GM19328 (cell line): ENCODE measurements at regions not wholly inside any gene's neighbourhood (a gene's known extent, or its start where the extent isn't known, plus 50 kb on each side); places are given as distances from the start of the nearest gene placed in this dataset.
"Not testable (repeated sequence)": the region's sequence is repeated elsewhere in the genome, so short reads cannot be mapped to it uniquely, and the experiment has no call there.

Source experiments
- ATAC-seq: cut with Tn5 transposase; IDR thresholded peaks from one replicate; pipeline ENCODE4 v1.9.1; 2021; ENCODE audit warnings: mild to moderate bottlenecking, moderate library complexity; ENCODE audit not compliant: unreplicated experiment

DNA sequence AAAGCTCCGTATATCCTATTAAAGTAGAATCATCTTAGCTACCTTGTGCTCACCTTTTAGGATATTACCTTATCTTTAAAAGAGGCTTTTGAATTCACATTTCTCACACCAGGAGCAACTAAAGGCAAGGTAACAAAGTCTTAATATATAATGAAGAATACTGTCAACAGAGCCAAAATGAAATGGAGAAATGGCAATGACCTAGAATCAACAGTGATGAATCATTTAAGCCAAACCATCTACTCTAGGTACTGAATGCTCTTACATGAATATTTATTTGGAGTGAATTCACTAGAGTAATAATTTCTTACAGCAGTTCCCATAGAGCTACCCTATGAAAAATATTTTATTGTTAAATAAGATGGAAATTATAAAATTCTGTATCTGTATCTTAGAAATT, 421.0 kb downstream of the RND3 start:
- ATAC-seq, result no peak

GRCh38 chr2:150063931-150064548, 423.4 kb downstream of the RND3 start:
- no peak for ATAC-seq

DNA sequence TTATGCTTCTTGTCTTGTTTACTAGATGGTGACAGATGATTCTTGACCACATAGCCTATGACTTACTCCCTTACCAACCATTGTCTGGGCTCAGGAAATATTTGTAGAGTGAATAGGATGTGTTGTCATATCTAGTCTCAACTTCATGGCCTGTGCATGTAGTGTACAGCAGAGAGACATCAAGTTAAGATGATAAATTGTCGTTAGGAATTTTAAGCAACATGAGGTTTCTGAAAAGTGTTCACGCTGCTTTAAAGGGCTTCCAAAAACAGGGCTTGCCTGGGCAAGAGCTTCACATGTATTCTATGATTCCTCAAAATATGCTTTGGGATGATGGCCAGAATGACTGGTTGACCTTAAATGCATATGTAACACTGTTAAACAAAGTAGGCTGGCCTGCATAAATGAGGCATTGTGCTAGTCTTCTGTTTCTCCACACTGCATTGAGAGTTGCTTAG, 424.0 kb downstream of the RND3 start:
- no peak for ATAC-seq

DNA sequence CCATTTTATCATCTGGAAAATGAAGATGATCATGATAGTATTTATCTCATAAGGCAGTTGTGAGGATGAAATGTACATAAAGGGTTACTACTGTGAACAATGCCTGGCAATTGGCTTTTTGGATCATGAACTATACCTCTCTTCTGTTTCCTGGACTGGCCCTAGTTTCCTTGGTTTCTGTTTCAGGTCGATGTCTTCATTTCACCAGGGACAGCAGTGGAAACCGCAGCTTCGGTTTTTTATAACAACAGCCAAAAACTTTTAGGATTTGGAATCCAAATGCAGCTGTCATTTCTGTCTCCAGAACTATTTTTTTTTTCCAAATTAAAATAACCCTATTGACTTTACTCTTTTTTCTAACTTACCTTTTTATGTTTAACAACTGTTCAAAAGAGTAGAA, 425.1 kb downstream of the RND3 start:
- no peak for ATAC-seq

DNA sequence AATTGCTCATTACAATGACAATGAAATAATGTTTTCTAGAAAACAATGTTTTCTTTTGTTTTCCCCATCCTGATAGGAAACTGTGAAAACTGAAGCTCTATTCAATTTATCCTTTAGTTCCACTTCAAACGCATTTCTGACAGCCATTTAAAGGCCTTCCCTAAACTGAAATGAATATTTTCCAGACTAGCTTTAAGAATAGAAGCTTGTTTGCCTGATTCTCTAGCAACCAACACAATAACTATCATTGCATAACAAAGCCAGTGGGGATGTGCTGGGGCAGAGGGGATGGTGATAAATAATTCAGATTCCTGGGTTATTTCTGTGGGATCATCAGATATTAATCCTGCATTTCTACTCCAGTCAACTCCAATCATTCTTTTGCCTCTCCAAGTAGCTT, 427.1 kb downstream of the RND3 start:
- no peak for ATAC-seq

- ATAC-seq, result not testable (repeated sequence)
Measured at GRCh38 chr2:150059676-150060075, 427.8 kb downstream of the RND3 start.

DNA sequence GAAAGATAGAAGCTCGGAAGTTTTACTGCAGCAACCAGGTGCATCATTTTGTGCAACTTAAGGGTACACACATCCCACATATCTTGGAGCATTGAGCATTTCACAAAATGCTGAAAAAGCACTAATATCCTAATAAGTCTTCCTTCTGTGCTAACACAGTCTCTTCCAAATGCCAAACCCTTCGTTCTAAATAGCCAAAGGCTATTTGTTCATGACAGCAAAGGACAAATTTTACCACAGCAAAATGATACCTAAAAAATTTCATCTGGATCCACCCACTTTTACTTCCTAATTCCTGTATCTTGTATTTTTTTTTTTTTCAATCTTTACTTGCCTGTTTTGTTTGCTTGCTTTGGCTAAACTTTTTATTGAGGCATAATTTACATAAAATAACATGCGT, 435.0 kb downstream of the RND3 start:
- ATAC-seq, result no peak

GRCh38 chr2:150051004-150051403, 436.5 kb downstream of the RND3 start:
- ATAC-seq, result no peak

- no peak for ATAC-seq
Measured at GRCh38 chr2:150050036-150050435, 437.4 kb downstream of the RND3 start.

- no peak for ATAC-seq
Measured at GRCh38 chr2:150047620-150048222, 439.7 kb downstream of the RND3 start.

GRCh38 chr2:150046810-150047209, 440.7 kb downstream of the RND3 start:
- no peak for ATAC-seq

DNA sequence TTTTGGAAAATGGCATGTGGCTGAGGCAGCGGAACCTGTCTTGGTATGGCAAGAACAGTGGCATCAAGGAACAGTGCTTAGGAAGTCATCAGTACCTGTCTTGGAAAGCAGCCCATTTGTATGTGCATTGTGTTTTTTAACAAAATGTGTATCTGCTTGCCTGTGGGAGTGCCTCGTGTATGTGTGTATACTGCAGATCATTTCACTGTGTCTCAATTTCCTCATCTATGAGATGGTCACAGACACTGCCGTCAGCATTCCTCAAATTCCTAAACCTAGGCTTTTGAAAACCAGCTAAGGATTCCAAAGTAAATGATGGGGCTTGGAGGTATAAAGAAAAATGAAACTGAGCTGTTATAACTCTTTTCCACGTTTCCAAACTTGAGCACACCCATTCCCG, 441.3 kb downstream of the RND3 start:
- ATAC-seq, result no peak

- ATAC-seq, result no peak
Measured at GRCh38 chr2:150045601-150046000, 441.9 kb downstream of the RND3 start.

GRCh38 chr2:150043172-150043500, 444.3 kb downstream of the RND3 start:
- no peak for ATAC-seq

DNA sequence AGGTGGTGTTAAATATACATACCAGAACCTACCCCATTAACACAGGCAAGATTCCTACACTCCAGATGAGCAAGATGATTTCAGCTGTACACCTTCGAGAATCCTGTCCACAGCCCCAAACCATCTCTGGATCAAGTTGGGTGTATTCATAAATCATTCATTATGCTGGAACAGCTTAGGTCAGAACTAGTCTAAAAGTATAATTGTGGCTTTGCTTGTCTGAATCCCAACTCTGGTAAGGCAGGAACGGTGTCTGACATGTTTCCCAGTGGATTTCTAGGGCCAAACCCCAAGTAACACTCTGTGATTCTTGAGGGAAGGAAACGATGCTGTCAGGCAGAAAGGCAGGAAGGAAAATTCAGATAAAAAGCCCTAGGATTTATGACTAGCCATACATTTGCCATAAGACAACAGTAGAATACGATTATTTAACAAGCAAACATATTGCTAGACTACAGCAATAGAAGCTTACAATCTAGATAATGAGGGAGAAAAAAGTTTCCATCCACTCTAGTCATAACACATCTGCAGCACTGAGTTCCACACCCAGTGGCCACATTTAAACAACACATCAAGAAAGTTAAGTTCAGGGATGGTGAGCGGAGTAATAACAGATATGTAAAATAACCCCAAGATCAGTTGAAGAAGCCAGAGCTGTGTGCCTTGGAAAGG, 444.8 kb downstream of the RND3 start:
- no peak for ATAC-seq

DNA sequence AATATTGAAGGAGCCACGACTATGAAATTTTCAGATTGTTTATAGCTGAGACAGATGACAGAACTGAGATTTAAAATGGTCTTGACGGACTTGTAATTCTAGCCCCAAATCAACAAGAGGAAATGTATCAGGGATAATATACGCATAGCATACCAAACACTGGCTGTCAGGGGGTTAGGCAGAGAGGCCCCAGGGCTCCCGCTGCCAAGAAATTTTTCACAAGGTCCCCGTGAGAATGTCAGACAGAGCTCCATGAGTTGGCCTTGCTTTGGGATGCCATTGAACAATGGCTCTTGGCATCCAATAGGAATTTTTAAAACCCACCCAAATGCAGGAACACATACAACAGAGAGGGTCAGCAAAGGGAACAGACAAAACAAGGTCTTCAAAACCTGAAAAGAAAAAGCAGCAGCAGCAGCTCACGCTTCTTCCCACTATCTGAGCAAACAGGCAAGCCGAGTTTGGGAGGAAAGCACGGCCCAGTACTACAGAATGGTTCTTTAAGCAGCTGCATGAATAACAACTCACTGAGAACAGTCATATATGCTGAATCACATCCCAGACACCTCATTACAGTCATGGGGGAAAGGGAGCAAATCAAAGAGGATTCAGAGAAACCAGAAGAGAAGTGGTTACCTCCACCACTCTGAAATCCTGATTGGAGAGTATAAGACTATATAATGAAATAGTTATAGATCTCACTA, 445.6 kb downstream of the RND3 start:
- no peak for ATAC-seq

GRCh38 chr2:150036622-150037021, 449.0 kb upstream of the MMADHC start:
- ATAC-seq, result no peak

GRCh38 chr2:150034665-150035064, 447.1 kb upstream of the MMADHC start:
- no peak for ATAC-seq

DNA sequence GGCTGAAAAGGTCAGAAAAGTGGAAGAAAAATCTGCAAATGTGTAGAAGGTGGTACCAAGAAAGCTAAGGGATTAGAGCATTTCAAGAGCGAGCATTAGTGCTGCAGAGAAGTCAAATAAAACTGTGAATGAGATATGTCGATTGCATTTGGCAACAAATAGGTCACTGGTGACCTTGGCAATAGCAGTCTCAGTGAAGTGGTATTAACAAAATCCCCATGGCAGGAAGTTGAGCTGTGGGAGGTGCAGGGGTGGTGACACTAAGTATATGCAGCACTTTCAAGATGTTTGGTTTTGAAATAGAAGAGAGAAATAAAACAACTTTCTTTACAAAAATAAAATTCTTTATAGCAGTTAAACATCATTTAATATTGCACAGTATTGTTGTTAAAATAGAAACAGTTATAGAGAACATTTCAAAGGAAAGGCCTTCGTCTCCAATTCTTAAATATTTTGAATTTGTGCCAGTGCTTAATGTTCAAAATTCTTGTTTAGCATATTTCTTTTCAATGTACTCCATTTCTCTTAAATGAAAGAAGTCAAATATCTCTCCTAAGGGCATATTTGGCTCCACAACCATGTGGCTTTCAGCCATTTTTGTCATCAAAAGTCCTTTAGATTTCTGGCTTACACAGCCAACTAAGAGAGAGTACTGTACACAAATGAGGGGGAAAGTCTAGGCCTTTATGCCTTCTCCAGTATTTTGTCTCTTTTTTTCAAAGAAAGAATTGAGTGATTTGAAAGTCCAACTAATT, 443.0 kb upstream of the MMADHC start:
- no peak for ATAC-seq

- ATAC-seq, result no peak
Measured at GRCh38 chr2:150028322-150028721, 440.7 kb upstream of the MMADHC start.

GRCh38 chr2:150027164-150027563, 439.6 kb upstream of the MMADHC start:
- no peak for ATAC-seq
